HFF-Myc (cell line): ENCODE measurements at regions not wholly inside any gene's neighbourhood (a gene's known extent, or its start where the extent isn't known, plus 50 kb on each side); places are given as distances from the start of the nearest gene placed in this dataset.

Experiments
- DNase-seq: peaks from one replicate; pipeline ENCODE4 v3.0.0-alpha.2; 2011; ENCODE audit warnings: low read depth; ENCODE audit errors: extremely low read depth
- H3K4me3 ChIP-seq: replicated peaks from 2 replicates; pipeline ENCODE4 v1.5.1; 2011; ENCODE audit warnings: low read depth, mild to moderate bottlenecking, control low read depth, low read length
- TF ChIP-seq, protein P1 (sequence below): IDR thresholded peaks from 2 replicates; pipeline ENCODE4 v1.5.1; 2012; ENCODE audit warnings: mild to moderate bottlenecking, low read depth, low read length, control low read depth; ENCODE audit errors: missing control alignments

DNA sequence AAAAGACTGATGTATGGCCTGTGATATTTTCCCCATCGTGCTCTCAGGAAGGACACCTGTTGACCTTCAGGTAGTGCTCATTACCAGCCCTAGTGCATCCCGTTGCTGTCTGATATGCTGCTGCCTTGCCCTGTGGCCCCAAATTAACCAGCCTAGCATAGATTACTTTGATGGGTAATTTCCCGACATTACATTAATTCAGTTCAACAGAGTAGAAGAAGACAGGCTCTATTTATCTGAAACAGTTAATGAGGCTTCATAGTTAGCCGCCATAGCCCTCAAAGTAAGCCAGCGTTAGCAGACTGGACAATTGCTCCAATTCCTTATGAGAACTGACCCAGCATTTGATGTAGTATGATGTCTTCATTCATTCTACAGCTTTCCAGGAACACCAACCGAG lies 257.6 kb downstream of the OLFM3 start:
- no peak for DNase-seq
- TF ChIP-seq, protein P1, sequence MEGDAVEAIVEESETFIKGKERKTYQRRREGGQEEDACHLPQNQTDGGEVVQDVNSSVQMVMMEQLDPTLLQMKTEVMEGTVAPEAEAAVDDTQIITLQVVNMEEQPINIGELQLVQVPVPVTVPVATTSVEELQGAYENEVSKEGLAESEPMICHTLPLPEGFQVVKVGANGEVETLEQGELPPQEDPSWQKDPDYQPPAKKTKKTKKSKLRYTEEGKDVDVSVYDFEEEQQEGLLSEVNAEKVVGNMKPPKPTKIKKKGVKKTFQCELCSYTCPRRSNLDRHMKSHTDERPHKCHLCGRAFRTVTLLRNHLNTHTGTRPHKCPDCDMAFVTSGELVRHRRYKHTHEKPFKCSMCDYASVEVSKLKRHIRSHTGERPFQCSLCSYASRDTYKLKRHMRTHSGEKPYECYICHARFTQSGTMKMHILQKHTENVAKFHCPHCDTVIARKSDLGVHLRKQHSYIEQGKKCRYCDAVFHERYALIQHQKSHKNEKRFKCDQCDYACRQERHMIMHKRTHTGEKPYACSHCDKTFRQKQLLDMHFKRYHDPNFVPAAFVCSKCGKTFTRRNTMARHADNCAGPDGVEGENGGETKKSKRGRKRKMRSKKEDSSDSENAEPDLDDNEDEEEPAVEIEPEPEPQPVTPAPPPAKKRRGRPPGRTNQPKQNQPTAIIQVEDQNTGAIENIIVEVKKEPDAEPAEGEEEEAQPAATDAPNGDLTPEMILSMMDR = no peak
- H3K4me3 ChIP-seq = no peak overlapping the region

DNA sequence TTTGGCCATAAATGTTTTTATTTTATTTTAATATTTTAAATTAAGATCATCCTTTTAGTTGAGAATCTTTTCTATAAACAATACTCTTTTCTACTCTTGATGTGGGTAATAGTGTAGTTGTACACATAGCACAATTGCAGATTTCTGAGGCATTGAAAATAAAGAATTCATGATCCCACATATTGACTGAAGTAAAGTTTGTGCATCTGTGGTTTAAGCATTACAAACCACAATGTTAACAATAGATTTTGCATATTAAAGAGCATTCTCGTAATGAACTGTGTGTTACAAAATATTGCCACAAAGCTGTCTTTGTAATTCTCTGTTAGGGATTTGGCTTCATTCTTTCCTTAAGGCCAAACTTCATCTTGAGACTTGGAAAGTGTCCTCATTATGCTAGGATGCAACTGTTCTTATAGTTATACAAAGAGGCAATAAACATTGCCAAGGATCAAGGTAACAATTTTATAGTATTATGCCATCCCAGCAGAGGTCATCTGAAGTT lies 256.8 kb downstream of the OLFM3 start:
- DNase-seq = no peak
- H3K4me3 ChIP-seq = no peak overlapping the region
- TF ChIP-seq, protein P1 = no peak

DNA sequence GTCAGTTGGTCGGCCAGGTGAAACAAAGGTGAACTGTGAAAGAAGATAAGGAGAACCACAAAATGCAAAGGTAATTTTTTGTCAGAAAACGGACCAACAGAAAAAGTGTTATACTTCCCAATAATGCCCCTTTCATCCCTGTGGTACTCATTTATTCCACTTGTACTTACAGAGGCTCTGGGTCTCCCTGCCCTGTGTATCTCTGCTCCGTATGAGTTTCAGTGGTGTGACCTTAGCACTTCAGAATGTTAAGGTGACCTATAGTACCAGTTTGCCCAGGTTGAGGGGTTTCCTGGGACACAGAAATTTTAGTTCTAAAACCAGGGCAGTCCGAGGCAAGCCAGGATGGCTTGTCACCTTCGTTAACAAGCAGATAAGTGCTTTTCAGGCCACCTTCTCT lies 254.8 kb downstream of the OLFM3 start:
- no peak overlapping the region for H3K4me3 ChIP-seq
- no peak for DNase-seq
- TF ChIP-seq, protein P1 = no peak

DNA sequence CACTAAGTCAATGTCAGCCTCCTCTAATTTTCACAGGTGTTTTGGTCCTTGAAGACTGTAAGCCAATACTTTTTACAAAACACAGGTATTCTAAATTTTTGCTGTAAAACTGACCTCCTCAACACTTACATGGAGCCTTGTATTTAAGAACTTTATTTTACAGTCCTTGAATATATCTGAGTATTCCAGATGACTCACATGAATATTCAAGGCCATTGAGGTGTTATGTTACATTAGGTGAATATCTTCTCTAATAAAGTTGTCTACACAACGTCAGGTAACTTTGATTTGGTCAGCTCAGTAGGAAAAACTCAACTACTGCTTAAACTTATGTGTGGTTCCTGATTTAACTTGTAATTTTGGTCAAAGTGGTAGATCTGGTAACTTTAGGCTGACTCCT lies 254.2 kb downstream of the OLFM3 start:
- no peak for DNase-seq
- TF ChIP-seq, protein P1 = no peak
- H3K4me3 ChIP-seq = no peak overlapping the region

DNA sequence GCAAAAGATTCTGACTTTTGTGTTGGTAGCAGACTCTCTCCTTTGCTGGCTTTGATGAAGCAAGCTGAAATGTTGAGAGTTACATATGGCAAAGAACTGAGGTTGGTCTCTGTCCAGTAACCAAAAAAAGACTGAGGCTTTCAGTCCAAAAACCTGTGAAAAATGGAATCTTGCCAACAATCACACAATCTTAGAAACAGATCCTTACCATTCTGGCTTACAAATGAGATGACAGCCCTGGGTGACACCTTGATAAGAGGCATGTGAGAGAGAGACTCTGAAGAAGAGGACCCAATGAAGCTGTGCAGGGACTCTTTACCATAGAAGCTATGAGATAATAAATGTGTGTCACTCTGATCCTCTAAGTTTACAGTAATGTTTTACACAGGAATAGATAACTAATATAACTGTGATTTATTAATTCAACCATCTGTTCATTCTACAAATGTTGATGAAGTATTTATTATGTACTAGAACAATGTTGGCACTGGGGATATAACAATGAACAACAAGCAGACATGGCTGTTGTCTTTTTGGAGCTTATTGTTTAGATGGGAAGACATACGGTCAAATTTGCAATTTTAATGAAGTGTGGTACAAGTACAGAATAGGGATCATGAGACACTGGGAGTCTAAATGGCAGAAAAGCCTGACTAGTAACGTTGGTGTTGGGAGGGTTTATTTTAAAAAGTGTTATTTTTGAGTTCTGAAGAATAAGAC lies 251.0 kb downstream of the OLFM3 start:
- DNase-seq = no peak
- TF ChIP-seq, protein P1 = no peak
- H3K4me3 ChIP-seq = no peak overlapping the region

DNA sequence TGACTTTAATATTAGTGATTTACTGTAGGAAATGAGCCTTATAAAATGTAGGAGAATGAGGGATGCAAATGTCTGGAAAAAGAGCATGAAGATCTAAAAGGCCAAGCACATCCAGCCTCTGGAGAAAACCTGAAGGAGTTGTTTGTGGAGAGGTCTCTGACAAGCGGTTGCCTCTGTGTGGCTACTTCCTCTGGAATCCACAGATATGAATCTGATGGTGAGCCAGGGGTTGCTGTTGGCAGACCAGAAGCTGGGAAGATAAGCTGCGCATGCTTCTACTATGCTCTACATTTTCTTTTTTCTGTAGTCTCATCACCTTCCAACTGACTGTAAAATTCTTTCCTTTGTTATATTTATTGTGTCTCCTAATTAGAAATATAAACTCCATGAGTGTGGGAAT lies 248.6 kb downstream of the OLFM3 start:
- H3K4me3 ChIP-seq = no peak overlapping the region
- TF ChIP-seq, protein P1 = no peak
- no peak for DNase-seq
